Nephron (organoid): ENCODE measurements at regions not wholly inside any gene's neighbourhood (a gene's known extent, or its start where the extent isn't known, plus 50 kb on each side); places are given as distances from the start of the nearest gene placed in this dataset.

ENCODE experiments used
- H3K27ac Mint-ChIP-seq, 3 experiments: 2 replicates each; pipeline ENCODE4 v1.8.0; 2020; ENCODE audit warnings: mixed read lengths in 3 of 3, mild to moderate bottlenecking in 2 of 3, moderate library complexity in 1 of 3
- H3K27me3 Mint-ChIP-seq: 2 replicates; pipeline ENCODE4 v1.8.0; 2021; ENCODE audit warnings: low read depth, mild to moderate bottlenecking, moderate library complexity, mixed read lengths
- H3K36me3 Mint-ChIP-seq: 2 replicates; pipeline ENCODE4 v1.8.0; 2020; ENCODE audit warnings: low read depth, mixed read lengths
- H3K4me1 Mint-ChIP-seq: 2 replicates; pipeline ENCODE4 v1.8.0; 2020; ENCODE audit warnings: mixed read lengths
- H3K4me3 Mint-ChIP-seq, 3 experiments: 2 replicates each; pipeline ENCODE4 v1.8.0; 2020; ENCODE audit warnings: mild to moderate bottlenecking in 3 of 3, mixed read lengths in 3 of 3, moderate library complexity in 2 of 3
- H3K9me3 Mint-ChIP-seq: 2 replicates; pipeline ENCODE4 v1.8.0; 2020; ENCODE audit warnings: mixed read lengths
- TF ChIP-seq, protein P1 (sequence below), 3 experiments: fragments of 200-600 bp; sonication (generic); IDR thresholded peaks; one replicate each; pipeline ENCODE4 v1.5.0; 2021; ENCODE audit warnings: antibody characterized with exemption in 3 of 3; ENCODE audit not compliant: unreplicated experiment in 3 of 3

DNA sequence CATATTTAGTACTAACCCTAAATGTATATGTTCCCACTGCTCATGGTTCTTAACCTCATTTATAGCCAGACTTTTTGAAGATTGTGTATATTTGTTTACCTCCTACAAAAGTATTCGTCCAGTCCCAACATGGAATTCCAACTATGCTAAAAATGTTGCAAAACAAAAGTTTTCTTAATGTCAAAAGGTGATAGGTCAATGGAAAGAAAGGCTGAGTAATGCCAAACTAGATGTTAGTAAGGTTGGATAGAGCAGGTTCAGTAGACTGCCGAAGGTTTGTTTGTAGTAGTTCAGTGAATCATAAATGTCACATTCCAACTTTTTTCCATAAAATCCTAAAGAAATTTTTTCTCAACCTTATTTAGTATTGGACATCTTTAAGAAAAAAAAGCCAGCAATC lies 874.5 kb downstream of the FLRT2 start:
- H3K4me1 Mint-ChIP-seq: no peaks in the 10 kb centered on the region
- TF ChIP-seq, protein P1, sequence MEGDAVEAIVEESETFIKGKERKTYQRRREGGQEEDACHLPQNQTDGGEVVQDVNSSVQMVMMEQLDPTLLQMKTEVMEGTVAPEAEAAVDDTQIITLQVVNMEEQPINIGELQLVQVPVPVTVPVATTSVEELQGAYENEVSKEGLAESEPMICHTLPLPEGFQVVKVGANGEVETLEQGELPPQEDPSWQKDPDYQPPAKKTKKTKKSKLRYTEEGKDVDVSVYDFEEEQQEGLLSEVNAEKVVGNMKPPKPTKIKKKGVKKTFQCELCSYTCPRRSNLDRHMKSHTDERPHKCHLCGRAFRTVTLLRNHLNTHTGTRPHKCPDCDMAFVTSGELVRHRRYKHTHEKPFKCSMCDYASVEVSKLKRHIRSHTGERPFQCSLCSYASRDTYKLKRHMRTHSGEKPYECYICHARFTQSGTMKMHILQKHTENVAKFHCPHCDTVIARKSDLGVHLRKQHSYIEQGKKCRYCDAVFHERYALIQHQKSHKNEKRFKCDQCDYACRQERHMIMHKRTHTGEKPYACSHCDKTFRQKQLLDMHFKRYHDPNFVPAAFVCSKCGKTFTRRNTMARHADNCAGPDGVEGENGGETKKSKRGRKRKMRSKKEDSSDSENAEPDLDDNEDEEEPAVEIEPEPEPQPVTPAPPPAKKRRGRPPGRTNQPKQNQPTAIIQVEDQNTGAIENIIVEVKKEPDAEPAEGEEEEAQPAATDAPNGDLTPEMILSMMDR (IDR thresholded peaks at IDR 0.05; ENCODE audit: unreplicated experiment in 3 of 3): no peak
- no peaks in the 10 kb centered on the region for H3K36me3 Mint-ChIP-seq
- peak overlapping the region in 1 of 3 experiments; percentile 55 for H3K27ac Mint-ChIP-seq
- H3K9me3 Mint-ChIP-seq: no peaks in the 10 kb centered on the region
- no peak overlapping the region for H3K4me3 Mint-ChIP-seq
- H3K27me3 Mint-ChIP-seq: no peaks in the 10 kb centered on the region

DNA sequence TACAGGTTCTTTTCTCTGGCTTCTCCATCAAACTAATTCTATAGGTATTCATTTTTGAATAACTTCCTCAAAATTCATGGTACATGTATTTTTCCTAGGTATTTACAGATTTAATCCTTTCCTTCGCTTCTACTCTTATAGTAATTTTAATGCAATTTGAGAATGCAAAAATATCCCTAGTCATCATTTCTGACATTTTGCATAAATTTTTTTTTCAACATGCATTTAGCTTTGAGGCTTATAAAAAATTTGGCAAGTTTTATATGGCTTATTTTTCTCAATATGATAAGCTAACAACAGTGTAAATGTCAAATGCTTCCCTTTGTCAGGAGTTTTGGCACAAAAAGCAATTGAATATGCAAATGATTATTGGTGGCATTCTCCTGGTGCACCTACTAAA lies 872.6 kb downstream of the FLRT2 start:
- TF ChIP-seq, protein P1 (IDR thresholded peaks at IDR 0.05; ENCODE audit: unreplicated experiment in 3 of 3): no peak
- Mint-ChIP-seq H3K4me1 (no peaks in the 10 kb centered on the region), H3K4me3 (no peak overlapping the region), H3K36me3 (no peaks in the 10 kb centered on the region), H3K27ac (no peak overlapping the region), H3K9me3 (no peaks in the 10 kb centered on the region), H3K27me3 (no peaks in the 10 kb centered on the region)

DNA sequence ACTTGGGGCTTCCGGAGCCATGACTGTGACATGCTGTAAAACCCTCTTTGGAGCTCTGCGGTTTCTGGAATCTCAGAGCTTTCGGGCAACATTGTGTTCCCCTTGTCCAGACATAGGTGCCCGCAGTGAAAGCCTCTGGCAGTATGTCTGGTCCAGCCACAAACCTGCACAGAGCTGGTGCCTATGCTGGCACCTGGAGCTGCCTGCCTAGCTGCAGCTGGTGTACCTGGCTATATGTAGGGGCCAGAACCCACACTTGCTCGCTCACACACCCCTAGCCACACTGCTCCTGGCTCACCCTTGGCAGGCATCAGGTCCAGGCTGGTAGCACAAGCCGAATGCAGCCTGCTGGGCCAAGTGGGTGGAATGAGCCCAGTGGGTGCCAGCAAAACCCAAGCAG lies 861.1 kb downstream of the FLRT2 start:
- Mint-ChIP-seq H3K27ac (no peak overlapping the region), H3K9me3 (peaks cover 5% of the 10 kb centered on the region), H3K4me1 (no peaks in the 10 kb centered on the region), H3K36me3 (no peaks in the 10 kb centered on the region), H3K27me3 (no peaks in the 10 kb centered on the region), H3K4me3 (no peak overlapping the region)
- TF ChIP-seq, protein P1 (IDR thresholded peaks at IDR 0.05; ENCODE audit: unreplicated experiment in 3 of 3): no peak

DNA sequence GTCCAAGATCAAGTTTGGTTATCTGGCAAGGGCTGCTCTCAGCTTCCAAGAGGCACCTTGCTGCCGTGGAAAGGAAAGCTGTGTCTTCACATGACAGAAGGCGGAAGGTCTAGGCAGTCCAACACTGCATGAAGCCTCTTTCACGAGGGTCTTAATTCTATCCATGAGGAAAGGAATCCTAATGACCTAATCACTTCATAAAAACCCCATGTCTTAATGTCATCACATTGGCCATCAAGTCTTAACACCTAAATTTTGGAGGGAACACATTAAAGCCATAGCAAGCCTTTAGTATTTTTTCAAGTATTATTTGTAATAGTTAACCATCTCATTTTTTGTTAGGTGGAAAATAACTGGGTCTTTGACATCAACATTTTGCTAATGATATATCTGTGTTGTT lies 858.3 kb downstream of the FLRT2 start:
- Mint-ChIP-seq H3K27ac (no peak overlapping the region), H3K36me3 (no peaks in the 10 kb centered on the region), H3K27me3 (no peaks in the 10 kb centered on the region), H3K9me3 (peaks cover 5% of the 10 kb centered on the region), H3K4me3 (no peak overlapping the region), H3K4me1 (no peaks in the 10 kb centered on the region)
- TF ChIP-seq, protein P1 (IDR thresholded peaks at IDR 0.05; ENCODE audit: unreplicated experiment in 3 of 3): no peak

DNA sequence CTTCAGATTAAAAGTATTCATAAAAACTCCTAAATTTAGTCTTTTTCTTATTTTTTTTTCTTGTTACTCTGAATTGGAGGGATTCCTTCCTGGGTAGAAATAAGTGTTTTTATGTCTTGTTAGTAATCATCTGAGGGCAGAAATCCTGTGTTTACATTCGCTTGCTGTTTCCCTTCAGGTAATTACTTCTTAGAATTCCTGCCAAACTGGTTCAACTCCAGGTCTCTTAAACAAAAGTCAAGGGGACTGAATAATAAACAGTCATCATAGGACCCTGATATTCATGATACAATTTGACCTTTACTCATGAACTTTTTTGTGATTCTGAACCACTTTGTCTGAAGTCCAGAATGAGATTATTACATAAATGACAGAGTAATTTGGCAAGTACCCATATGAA lies 843.9 kb downstream of the FLRT2 start:
- H3K9me3 Mint-ChIP-seq: peaks cover 22% of the 10 kb centered on the region
- TF ChIP-seq, protein P1 (IDR thresholded peaks at IDR 0.05; ENCODE audit: unreplicated experiment in 3 of 3): no peak
- H3K4me3 Mint-ChIP-seq: no peak overlapping the region
- no peaks in the 10 kb centered on the region for H3K4me1 Mint-ChIP-seq
- H3K36me3 Mint-ChIP-seq: peaks cover 9% of the 10 kb centered on the region
- H3K27me3 Mint-ChIP-seq: no peaks in the 10 kb centered on the region
- H3K27ac Mint-ChIP-seq: peak overlapping the region in 1 of 3 experiments; percentile 53

DNA sequence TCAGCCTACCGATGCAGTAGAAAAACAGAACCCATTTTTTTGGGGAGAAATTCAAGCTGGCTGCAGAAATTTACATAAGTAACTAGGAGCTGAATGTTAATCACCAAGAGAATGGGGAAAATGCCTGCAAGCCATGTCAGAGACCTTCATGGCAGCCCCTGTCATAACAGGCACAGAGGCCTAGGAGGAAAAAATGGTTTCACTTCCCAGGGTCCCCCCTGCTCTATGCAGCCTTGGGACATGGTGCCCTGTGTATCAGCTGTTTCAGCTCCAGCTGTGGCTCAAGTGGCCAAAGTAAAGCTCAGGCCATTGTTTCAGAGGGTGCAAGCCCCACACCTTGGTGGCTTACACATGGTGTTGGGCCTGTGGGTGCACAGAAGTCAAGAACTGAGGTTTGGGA lies 842.5 kb downstream of the FLRT2 start:
- no peaks in the 10 kb centered on the region for H3K4me1 Mint-ChIP-seq
- H3K4me3 Mint-ChIP-seq: no peak overlapping the region
- no peaks in the 10 kb centered on the region for H3K27me3 Mint-ChIP-seq

More for the DNA sequence above, 842.5 kb downstream of the FLRT2 start:
- Mint-ChIP-seq H3K9me3 (peaks cover 18% of the 10 kb centered on the region), H3K27ac (no peak overlapping the region), H3K36me3 (peaks cover 9% of the 10 kb centered on the region)
- TF ChIP-seq, protein P1 (IDR thresholded peaks at IDR 0.05; ENCODE audit: unreplicated experiment in 3 of 3): no peak
